PC-3 (cell line): ENCODE measurements at regions not wholly inside any gene's neighbourhood (a gene's known extent, or its start where the extent isn't known, plus 50 kb on each side); places are given as distances from the start of the nearest gene placed in this dataset.

Source experiments
- EZH2 ChIP-seq: fragments of 300-600 bp; sonication (generic); IDR thresholded peaks from one replicate; pipeline ENCODE4 v1.6.1; 2017; ENCODE audit warnings: antibody characterized with exemption, mild to moderate bottlenecking, low read length; ENCODE audit not compliant: unreplicated experiment
- TF ChIP-seq, protein P1 (sequence below): fragments of 300-600 bp; sonication (generic); conservative IDR thresholded peaks from 2 replicates; pipeline ENCODE4 v1.5.1; 2017; ENCODE audit warnings: antibody characterized with exemption, low read depth, mild to moderate bottlenecking, low read length

- TF ChIP-seq EZH2: no peak
- TF ChIP-seq, protein P1, sequence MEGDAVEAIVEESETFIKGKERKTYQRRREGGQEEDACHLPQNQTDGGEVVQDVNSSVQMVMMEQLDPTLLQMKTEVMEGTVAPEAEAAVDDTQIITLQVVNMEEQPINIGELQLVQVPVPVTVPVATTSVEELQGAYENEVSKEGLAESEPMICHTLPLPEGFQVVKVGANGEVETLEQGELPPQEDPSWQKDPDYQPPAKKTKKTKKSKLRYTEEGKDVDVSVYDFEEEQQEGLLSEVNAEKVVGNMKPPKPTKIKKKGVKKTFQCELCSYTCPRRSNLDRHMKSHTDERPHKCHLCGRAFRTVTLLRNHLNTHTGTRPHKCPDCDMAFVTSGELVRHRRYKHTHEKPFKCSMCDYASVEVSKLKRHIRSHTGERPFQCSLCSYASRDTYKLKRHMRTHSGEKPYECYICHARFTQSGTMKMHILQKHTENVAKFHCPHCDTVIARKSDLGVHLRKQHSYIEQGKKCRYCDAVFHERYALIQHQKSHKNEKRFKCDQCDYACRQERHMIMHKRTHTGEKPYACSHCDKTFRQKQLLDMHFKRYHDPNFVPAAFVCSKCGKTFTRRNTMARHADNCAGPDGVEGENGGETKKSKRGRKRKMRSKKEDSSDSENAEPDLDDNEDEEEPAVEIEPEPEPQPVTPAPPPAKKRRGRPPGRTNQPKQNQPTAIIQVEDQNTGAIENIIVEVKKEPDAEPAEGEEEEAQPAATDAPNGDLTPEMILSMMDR: no peak
These were observed 81.1 kb downstream of the EFNB1 start for GRCh38 chrX:68909945-68910344.
